Central memory CD4-positive, alpha-beta T cell (primary cell): ENCODE measurements at regions not wholly inside any gene's neighbourhood (a gene's known extent, or its start where the extent isn't known, plus 50 kb on each side); places are given as distances from the start of the nearest gene placed in this dataset.

ENCODE experiments used
- DNase-seq: peaks from one replicate; pipeline ENCODE4 v3.0.0; 2022

- DNase-seq: no peak
Observed at GRCh38 chr2:220127876-220128275, 500.4 kb downstream of the SLC4A3 start.

GRCh38 chr2:220129391-220129790 is 502.0 kb downstream of the SLC4A3 start:
- DNase-seq: no peak

DNA sequence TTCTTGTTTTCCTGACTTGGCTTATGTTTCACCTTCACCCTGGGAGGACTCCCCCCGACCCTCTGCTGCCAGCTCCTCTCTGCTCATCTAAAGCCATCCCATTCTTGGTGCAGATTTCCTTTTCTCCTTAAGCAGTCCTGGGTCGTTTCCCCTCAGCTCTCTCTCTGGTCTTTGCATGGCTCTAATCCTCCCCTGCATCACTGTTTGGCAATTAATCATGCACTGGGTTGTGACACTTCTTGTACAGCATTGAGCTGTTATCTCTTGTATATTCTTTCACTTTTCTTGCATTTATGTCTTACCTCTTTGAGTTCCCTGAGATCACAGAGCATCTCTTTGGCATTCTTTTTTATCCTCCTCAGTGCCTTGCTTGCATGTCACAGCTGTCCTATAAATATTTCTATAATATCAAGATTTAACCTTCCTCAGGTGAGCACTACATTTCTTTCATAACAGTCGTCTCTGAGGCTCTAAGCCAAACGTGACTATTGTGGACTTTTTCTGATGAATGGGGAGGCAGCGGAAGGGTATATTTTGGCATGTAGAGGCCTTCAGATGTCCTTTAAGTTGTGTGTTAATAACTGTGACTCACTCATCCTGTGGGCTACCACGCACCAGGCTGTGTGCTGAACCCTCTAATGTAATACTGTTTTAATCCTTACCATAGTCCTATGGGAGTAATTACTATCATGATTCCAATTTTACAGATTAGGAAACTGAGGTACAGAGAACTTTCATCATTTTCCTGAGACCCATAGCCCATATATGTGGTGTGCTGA is 507.5 kb downstream of the SLC4A3 start:
- no peak for DNase-seq

- DNase-seq: no peak
Observed at GRCh38 chr2:220143336-220143735, 515.9 kb downstream of the SLC4A3 start.

GRCh38 chr2:220144411-220144810 is 517.0 kb downstream of the SLC4A3 start:
- DNase-seq: no peak

DNA sequence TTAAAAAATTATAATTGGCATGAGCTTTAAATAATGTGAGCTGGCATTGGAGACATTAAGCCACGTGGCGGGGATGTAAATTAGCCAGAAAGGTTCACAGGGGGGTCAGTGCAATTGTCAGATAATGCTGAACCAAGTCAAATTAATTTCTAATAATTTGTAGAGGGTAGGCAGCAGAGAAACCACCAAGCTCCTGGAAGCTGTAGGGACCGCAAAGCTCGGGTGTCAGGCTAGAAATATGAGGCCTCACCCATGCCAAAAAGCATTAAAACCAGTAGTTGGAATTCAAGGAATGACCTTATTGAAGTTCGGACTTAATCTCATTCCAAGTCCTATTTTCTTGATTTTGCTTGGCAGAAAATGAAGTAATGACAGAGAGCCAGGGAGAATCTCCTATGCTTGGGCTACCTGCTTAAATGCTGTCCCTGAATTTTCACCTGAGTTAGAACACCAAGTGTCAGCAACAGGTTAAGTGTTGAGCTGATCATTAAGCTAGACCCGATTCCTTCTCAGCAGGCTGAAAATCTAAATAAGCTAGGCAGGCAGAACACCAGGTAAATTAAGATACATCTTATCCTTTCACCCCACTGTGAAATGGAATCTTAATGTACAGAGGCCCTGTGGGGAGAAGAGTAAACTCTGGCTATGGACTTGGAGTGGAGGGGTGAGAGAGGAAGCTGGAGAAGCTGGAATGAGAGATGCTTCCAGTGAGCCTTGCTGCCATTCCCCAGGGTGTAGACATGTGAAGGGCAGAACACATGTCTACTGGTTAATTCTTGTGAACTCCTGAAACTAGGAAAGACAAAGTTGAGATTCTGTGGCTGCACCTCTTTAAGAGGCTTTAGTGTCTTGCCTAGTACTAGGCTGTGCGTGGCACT is 520.0 kb downstream of the SLC4A3 start:
- no peak for DNase-seq

DNA sequence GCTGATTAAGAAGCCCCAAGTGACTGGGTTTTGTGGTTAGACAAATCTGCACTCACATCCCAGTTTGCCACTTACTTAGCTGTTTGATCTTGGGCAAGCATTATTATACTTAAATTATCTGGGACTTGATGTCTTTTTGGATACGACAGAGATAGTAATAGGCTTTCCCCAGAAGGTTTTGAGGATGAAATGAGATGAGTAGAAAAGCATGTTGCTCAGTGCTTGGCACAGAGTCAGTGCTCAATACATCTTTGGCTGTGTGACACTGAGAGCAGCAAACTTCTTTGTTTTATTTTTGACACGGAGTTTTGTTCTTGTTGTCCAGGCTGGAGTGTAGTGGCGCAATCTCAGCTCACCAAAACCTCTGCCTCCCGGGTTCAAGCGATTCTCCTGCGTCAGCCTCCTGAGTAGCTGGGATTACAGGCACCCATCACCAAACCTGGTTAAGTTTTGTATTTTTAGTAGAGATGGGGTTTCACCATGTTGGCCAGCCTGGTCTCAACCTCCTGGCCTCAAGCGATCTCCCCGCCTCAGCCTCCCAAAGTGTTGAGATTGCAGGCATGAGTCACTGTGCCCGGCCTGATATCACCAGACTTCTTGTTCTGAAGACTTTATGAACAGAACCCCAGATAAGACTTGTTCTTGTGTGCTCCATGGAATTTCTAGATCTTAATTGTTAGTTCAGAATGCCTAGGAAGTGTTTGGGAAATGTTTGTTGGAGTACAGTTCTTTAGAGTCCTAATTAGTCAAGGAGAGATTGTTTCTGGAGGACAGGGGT is 521.2 kb downstream of the SLC4A3 start:
- DNase-seq: no peak

- DNase-seq: no peak
Observed at GRCh38 chr2:220151341-220151740, 523.9 kb downstream of the SLC4A3 start.

DNA sequence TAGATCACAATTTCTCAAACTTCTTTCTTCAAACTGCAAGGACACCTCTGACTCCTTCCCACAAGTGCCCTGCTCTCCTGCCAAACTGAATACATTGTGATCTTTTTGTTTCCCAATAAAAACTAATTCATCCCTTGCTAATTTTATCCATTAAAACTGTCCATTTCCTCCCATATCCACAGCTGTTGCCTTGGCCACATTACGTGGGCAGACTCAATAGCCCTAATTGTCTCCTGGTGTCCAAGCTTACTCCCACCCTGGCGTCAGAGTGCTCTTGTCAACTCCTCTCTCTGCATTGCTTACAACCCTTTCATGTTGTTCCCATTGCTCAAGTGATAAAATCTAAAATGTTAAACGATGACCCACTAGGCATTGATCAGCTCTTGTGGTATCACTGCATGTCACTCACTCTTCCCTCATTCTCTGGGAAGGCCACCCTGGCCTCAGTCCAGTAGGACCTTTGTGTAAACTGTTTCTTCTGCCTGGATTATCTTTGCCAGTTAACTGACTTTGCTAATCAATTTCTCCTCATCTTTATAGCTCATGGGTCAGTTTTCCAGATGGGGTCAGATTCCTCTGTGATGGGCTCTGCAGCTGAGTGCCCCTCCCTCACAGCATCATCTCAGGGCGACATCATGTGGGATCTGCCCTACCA is 525.0 kb downstream of the SLC4A3 start:
- DNase-seq: no peak

GRCh38 chr2:220153118-220153517 is 525.7 kb downstream of the SLC4A3 start:
- no peak for DNase-seq

DNA sequence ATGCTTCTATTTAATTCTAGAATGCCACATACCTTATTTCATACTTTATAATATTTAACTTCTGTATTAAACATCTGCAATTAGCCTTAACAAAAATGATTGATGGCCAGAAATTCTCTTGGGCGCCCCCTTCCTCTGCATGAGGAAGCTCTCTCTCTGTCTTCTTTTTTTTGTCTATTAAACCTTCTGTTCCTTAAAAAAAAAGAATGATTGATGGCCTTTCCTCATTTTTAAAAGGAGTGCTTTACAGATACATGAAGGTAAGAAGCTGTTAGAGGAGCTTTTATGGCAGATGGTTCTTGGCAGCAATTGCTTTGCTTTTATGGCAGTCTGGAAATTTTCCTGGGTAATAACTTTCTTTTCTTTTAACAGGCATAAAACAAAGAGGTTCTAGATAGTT is 526.9 kb downstream of the SLC4A3 start:
- DNase-seq: no peak

- no peak for DNase-seq
Observed at GRCh38 chr2:220157312-220157711, 529.9 kb downstream of the SLC4A3 start.

DNA sequence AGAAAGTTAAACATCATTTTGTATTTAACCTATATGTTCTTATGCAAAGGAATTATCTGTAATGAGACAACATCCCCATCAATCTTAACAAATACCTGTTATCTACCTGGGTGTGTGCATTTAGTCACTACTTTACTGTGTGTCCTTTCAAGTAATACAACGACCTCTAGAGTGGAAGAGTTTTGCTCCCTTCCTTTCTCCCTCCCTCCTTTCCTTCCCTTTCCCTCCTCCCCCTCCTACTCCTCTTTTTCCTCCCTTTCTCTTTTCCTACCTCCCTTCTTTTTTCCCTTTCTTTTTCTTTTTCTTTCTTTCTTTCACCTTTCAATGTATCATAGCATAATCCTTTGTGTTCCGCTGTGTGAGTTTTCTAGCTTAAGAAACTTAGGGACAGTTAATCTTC is 532.3 kb downstream of the SLC4A3 start:
- no peak for DNase-seq

DNA sequence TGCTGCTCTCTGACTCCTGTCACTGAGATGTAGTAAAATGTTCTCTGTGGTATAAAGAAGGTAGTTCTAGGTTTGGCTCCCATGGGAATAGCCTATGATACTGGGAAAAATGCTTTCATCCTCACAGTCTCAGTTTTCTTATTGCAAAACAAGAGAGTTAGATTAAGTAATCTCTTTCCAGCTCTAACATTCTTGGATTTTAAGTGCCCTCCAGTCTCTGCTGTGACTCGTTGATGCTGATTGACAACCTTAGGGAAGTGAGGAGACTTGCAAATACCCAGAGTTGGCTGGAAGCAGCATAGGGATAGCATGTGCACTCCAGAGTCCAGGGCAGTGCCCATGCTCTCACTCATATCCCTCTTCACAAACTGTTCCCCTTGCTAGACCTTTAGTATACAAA is 534.9 kb downstream of the SLC4A3 start:
- DNase-seq: no peak

- DNase-seq: no peak
Observed at GRCh38 chr2:220163486-220163885, 536.1 kb downstream of the SLC4A3 start.

DNA sequence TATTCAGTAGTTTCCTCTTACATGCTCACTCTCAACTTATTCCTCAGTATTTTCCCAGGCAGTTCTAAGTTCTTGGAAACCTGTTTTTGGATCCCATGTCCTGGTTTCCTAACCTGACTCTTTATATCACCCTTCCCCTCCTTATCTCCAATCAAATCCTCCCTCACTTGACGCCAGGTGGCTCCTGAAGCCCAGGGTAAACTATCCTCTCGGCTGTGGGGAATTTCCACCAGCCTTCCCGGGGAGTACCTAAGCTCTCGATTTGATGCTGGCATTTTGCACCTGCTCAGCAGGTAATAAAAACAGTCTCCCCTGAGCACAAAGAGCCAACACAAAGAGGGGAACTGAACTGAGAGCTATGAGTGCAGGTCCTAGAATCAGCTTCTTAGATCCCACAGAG is 538.0 kb downstream of the SLC4A3 start:
- DNase-seq: no peak

DNA sequence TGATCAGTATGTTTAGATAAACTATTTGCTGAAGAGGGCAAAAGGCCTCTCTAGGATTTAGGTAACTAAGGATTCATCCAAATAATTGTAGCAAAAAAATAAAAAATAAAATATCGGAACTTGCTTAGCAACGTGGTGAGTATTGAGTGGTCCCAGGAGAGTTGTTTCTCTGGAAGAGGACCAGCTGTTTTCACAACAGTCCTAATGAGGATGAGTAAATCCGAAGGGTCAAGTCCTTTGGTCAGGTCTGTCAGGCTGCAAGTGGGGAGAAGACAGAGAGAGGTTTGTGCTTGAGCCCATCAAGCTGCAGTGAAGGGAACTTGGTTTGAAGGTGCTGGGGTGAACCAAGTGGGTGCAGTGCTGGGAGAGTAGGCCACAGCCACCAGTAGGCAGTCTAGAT is 539.2 kb downstream of the SLC4A3 start:
- DNase-seq: no peak

GRCh38 chr2:220167956-220168355 is 540.5 kb downstream of the SLC4A3 start:
- DNase-seq: no peak

DNA sequence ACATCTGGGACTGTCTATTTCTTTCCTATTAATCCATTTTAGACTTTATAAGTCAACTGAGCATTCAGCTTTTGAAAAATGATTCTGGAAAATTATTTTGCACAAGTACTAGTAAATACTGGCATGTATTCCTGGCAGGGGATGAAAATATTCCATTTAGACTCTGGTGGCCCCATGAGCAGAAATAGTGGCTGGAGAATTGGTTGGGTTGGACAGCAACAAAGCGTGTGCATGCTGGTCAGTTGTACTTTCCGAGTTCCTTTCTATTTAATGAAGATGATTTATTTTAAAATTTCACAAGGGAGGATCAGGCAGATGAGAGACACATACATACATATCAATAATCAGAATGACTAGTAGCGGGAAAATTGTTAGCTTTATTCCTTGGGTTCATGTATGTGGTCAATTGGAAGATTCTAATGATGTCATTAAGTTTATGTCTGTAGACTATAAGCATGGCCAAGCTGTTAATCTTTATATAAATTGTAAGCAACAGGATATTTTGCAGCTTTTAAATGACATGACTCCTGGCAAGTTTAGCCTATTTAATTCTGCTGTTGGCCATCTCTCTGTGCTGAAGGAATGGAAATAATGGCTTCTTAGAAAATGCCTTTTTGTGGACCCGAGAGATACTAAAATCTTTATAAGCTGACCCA is 541.6 kb downstream of the SLC4A3 start:
- DNase-seq: no peak

GRCh38 chr2:220174826-220175225 is 547.4 kb downstream of the SLC4A3 start:
- DNase-seq: no peak

- DNase-seq: no peak
Observed at GRCh38 chr2:220175967-220176366, 548.5 kb downstream of the SLC4A3 start.

DNA sequence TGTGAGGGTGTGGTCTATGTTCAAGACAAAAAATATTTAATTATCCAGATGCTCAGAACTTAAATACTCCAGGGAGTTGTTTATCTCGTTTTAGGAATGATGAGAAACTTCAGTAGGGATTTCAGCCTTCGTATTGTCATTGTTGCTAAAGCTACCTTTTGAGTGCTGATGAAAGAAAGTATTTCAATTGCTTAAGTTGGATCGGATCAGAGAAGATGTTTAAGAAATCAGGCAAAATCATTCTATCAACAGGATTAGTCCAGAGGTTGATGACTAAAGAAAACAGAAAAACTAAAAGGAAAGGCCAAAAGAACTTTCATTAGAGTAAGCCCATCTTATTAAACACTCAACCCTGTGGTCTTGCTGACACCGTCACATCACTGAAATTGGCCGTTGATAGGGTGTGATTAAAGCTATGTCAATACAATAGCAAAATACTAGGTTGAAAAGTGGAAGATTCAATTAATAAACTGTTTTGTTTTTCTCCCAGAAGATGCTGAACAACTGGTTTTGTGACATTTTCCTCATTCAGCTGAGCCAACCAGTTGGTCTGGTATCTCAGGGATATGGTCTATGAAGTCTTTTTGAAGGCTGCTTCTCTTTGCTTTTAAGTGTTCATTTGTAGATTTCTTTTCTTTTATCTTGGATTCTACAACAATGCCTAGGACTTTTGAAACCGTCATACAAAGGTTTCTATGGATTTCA is 551.7 kb downstream of the SLC4A3 start:
- DNase-seq: no peak
